K562 (cell line): ENCODE measurements at regions not wholly inside any gene's neighbourhood (a gene's known extent, or its start where the extent isn't known, plus 50 kb on each side); places are given as distances from the start of the nearest gene placed in this dataset.

Experiments used
- ATAC-seq: fragments of 200-7000 bp; cut with Tn5 transposase; 3 replicates; pipeline ENCODE4 v1.9.1; 2020; ENCODE audit warnings: moderate library complexity
- BruUV-seq: library from RNA; stranded (reverse); fragments of 400-500 nt; replicated peaks from 2 replicates; lab custom pipeline; 2021; lab: Mats Ljungman, UMichigan
- CTCF ChIA-PET: fragments of 300-600 bp; formaldehyde crosslinking; extraction: SDS; loops from one replicate; lab custom pipeline; 2021; ENCODE audit warnings: low intra/inter-chr PET ratio; lab: Yijun Ruan, JAX
- POLR2A ChIA-PET: fragments of 300-600, 350-650 bp; sonication (Branson Sonifier 250); formaldehyde crosslinking; extraction: SDS; loops from one replicate; lab custom pipeline; 2021; ENCODE audit warnings: antibody characterized with exemption, inconsistent platforms; lab: Yijun Ruan, JAX
- DNase-seq, 4 experiments: peaks; one replicate each; pipeline versions ENCODE4 v3.0.0 to v3.0.0-alpha.2; 2011 to 2018; ENCODE audit warnings: low spot score in 3 of 4, mixed read lengths in 3 of 4; ENCODE audit errors: extremely low read depth in 1 of 4
- FAIRE-seq: peaks from 2 replicates; lab custom pipeline; 2011; peaks lifted over from hg19 to GRCh38; lab: Jason Lieb, UNC
- H2AFZ ChIP-seq: 2 replicates; pipeline ENCODE4 v1.6.0; 2011; ENCODE audit warnings: low read depth, low read length, control low read depth, inconsistent platforms
- H3K27ac ChIP-seq: fragments of 200-600 bp; 3 replicates; pipeline ENCODE4 v1.8.0; 2011; ENCODE audit warnings: low read depth, mild to moderate bottlenecking, control low read depth, inconsistent platforms, low read length, moderate library complexity, mixed read lengths; ENCODE audit errors: extremely low read depth
- H3K27me3 ChIP-seq, 2 experiments: fragments of 300-600 bp in 1 of 2; 2 replicates in 1 of 2; 3 replicates in 1 of 2; pipeline versions ENCODE4 v1.6.0 to v1.8.0; 2011; ENCODE audit warnings: inconsistent platforms in 2 of 2, low read length in 2 of 2, mild to moderate bottlenecking in 1 of 2, mixed read lengths in 1 of 2, moderate library complexity in 1 of 2; ENCODE audit not compliant: control insufficient read depth in 2 of 2, insufficient read depth in 2 of 2
- H3K36me3 ChIP-seq: fragments of 300-600 bp; 3 replicates; pipeline ENCODE4 v1.8.0; 2011; ENCODE audit warnings: mild to moderate bottlenecking, low read length, inconsistent platforms; ENCODE audit not compliant: control insufficient read depth, insufficient read depth
- H3K4me1 ChIP-seq, 2 experiments: fragments of 200-600 bp in 1 of 2; replicated peaks in 1 of 2; 2 replicates in 1 of 2; 3 replicates in 1 of 2; pipeline versions ENCODE4 v1.5.1 to v1.8.0; 2011; ENCODE audit warnings: inconsistent platforms in 2 of 2, low read length in 2 of 2, mild to moderate bottlenecking in 1 of 2, mixed read lengths in 1 of 2, moderate library complexity in 1 of 2; ENCODE audit not compliant: control insufficient read depth in 2 of 2, insufficient read depth in 2 of 2
- H3K4me2 ChIP-seq: 2 replicates; pipeline ENCODE4 v1.6.1; 2011; ENCODE audit warnings: low read length, control low read depth, inconsistent platforms, mixed read lengths; ENCODE audit not compliant: insufficient read depth
- H3K4me3 ChIP-seq: fragments of 200-600 bp; sonication (generic), shearing (Covaris generic); 2 replicates; pipeline ENCODE4 v1.5.1; 2016; ENCODE audit warnings: control low read depth, inconsistent platforms
- H3K79me2 ChIP-seq: fragments of 200-600 bp; 3 replicates; pipeline ENCODE4 v1.8.0; 2011; ENCODE audit warnings: low read length, inconsistent platforms; ENCODE audit not compliant: control insufficient read depth, insufficient read depth
- H3K9ac ChIP-seq, 2 experiments: 2 replicates each; pipeline versions ENCODE4 v1.6.0 to v1.6.1; 2011; ENCODE audit warnings: low read depth in 2 of 2, low read length in 2 of 2, control low read depth in 1 of 2, inconsistent platforms in 1 of 2, mild to moderate bottlenecking in 1 of 2, mixed read lengths in 1 of 2; ENCODE audit not compliant: insufficient read depth in 1 of 2
- H3K9me1 ChIP-seq: one replicate; pipeline ENCODE4 v1.6.0; 2011; ENCODE audit warnings: inconsistent platforms, mild to moderate bottlenecking, low read length, moderate library complexity; ENCODE audit not compliant: control insufficient read depth, insufficient read depth
- H3K9me3 ChIP-seq: replicated peaks from 2 replicates; pipeline ENCODE4 v1.5.1; 2011; ENCODE audit warnings: low read depth, low read length, inconsistent platforms; ENCODE audit not compliant: control insufficient read depth, insufficient read depth
- H4K20me1 ChIP-seq: replicated peaks from 2 replicates; pipeline ENCODE4 v1.6.1; 2011; ENCODE audit warnings: low read length, inconsistent platforms, mixed read lengths; ENCODE audit not compliant: control insufficient read depth, insufficient read depth
- ARNT ChIP-seq, 2 experiments: fragments of 450-650 bp; IDR thresholded peaks; 2 replicates each; pipeline ENCODE4 v1.6.1; 2016; ENCODE audit warnings: mild to moderate bottlenecking in 1 of 2
- CAMTA2 ChIP-seq: fragments of 250-450 bp; sonication (Bioruptor Pico); conservative IDR thresholded peaks from 2 replicates; pipeline ENCODE4 v1.5.1; 2022
- HNRNPL ChIP-seq: fragments of 200-400 bp; formaldehyde crosslinking; IDR thresholded peaks from 2 replicates; pipeline ENCODE4 v1.6.1; 2017; ENCODE audit warnings: low read depth, mild to moderate bottlenecking, low read length
- PHF20 ChIP-seq: fragments of 450-650 bp; IDR thresholded peaks from 2 replicates; pipeline ENCODE4 v1.6.1; 2018; ENCODE audit not compliant: partially characterized antibody
- STAG1 ChIP-seq: sonication (generic); formaldehyde crosslinking; IDR thresholded peaks from 2 replicates; pipeline ENCODE4 v1.5.0; 2020; ENCODE audit warnings: missing genetic modification reagents, borderline replicate concordance
- ZNF134 ChIP-seq: fragments of 250-450 bp; sonication (Bioruptor Pico); conservative IDR thresholded peaks from 2 replicates; pipeline ENCODE4 v1.4.0; 2020
- ZNF239 ChIP-seq: fragments of 250-450 bp; sonication (Bioruptor Pico); IDR thresholded peaks from 2 replicates; pipeline ENCODE4 v1.4.0; 2020; ENCODE audit warnings: mild to moderate bottlenecking
- WGBS: fragments of 100-300 bp; shearing (Covaris generic); methylation state at CpG from one replicate; pipeline ENCODE4 v1.1.6; 2016; ENCODE audit warnings: low coverage, mixed read lengths; ENCODE audit not compliant: insufficient coverage; ENCODE audit errors: missing lambda C conversion rate; 5-methylcytosine and 5-hydroxymethylcytosine counted together
- in situ Hi-C: fragments of 300-500 bp; cut with MboI; formaldehyde crosslinking; loops from 4 replicates; pipeline ENCODE4 v1.15.0; 2018; ENCODE audit warnings: inconsistent platforms, mixed read lengths
- intact Hi-C: fragments of 100-400 bp; cut with micrococcal nuclease; formaldehyde crosslinking; loops from 2 replicates; pipeline ENCODE4 v1.14.2; 2022
- TF ChIP-seq, protein P1 (sequence below): sonication (generic); formaldehyde crosslinking; IDR thresholded peaks from 2 replicates; pipeline ENCODE4 v1.8.0; 2022; ENCODE audit warnings: mild to moderate bottlenecking, missing genetic modification reagents
- TF ChIP-seq, protein P2 (sequence below): fragments of 250-450 bp; sonication (Bioruptor Pico); IDR thresholded peaks from 2 replicates; pipeline ENCODE4 v1.8.0; 2022; ENCODE audit warnings: inconsistent platforms, mild to moderate bottlenecking, moderate library complexity, borderline replicate concordance

DNA sequence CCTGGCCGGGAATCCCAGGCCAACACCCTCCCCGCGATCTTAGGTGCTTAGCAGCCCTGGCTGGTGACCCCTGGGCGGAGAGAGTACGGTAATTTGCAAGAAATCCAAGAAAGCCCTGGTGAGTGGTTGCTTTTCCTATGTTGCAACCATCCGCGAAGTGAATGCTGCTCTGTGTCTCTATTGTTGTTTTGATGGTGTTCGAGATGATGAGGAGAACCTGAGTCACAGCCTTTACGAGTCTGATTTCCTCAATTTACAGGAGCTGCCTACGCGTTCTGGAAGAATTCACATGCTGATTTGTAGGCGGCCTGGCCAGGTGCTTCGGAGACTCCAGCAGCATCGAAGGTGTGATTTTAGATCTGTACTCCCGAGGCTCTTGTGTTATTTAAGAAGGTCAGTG, 63.3 kb downstream of the TMEM235 start:
- H4K20me1 ChIP-seq = no peaks in the 10 kb centered on the region
- H2AFZ ChIP-seq = no peak overlapping the region
- H3K9me1 ChIP-seq = no peaks in the 10 kb centered on the region
- ATAC-seq = no peak
- no peaks in the 10 kb centered on the region for H3K9me3 ChIP-seq
- H3K9ac ChIP-seq = no peak overlapping the region
- no peaks in the 10 kb centered on the region for H3K36me3 ChIP-seq
- no peak overlapping the region for H3K27ac ChIP-seq
- H3K4me2 ChIP-seq = no peak overlapping the region
- no peak for TF ChIP-seq STAG1
- TF ChIP-seq, protein P1, sequence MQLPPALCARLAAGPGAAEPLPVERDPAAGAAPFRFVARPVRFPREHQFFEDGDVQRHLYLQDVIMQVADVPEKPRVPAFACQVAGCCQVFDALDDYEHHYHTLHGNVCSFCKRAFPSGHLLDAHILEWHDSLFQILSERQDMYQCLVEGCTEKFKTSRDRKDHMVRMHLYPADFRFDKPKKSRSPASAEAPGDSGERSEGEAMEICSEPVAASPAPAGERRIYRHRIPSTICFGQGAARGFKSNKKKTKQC (CRISPR knock-in tag) = no peak
- no peak for TF ChIP-seq HNRNPL
- TF ChIP-seq ARNT (IDR thresholded peaks at IDR 0.05) = no peak
- no peak for TF ChIP-seq ZNF134 (CRISPR knock-in tag)
- TF ChIP-seq CAMTA2 (CRISPR knock-in tag) = no peak
- TF ChIP-seq, protein P2, sequence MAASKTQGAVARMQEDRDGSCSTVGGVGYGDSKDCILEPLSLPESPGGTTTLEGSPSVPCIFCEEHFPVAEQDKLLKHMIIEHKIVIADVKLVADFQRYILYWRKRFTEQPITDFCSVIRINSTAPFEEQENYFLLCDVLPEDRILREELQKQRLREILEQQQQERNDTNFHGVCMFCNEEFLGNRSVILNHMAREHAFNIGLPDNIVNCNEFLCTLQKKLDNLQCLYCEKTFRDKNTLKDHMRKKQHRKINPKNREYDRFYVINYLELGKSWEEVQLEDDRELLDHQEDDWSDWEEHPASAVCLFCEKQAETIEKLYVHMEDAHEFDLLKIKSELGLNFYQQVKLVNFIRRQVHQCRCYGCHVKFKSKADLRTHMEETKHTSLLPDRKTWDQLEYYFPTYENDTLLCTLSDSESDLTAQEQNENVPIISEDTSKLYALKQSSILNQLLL (CRISPR knock-in tag) = no peak
- TF ChIP-seq PHF20 = no peak
- no peak for TF ChIP-seq ZNF239 (CRISPR knock-in tag)
- in situ Hi-C loops = no loop called here
- H3K79me2 ChIP-seq = no peaks in the 10 kb centered on the region
- 86% methylated on average over 15 of the region's 15 CpGs for WGBS
- H3K27me3 ChIP-seq = no peaks in the 10 kb centered on the region
- DNase-seq = no peak
- no peak overlapping the region for H3K4me3 ChIP-seq
- BruUV-seq = no TSS peak
- intact Hi-C loops = no loop called here
- peaks cover 4 to 18% of the 10 kb centered on the region in 2 experiments; a peak in 4 of 5 replicates for H3K4me1 ChIP-seq
- CTCF ChIA-PET = no interaction called here
- no peak for FAIRE-seq
- POLR2A ChIA-PET = interaction anchor here (0.6 kb wide), 1 partner anchor 36 kb away, joined by 3 read pairs; no protein-coding TSS in a partner anchor
